Uterus (tissue), 3 donors: ENCODE measurements at regions not wholly inside any gene's neighbourhood (a gene's known extent, or its start where the extent isn't known, plus 50 kb on each side); places are given as distances from the start of the nearest gene placed in this dataset.

Experiments
- DNase-seq, 2 donors: peaks; one replicate each; pipeline ENCODE4 v3.0.0-alpha.2; 2019 to 2020
- H3K27ac ChIP-seq, 2 donors: fragments of 200-600 bp; sonication (generic); 1 replicate in 1 of 2; 2 replicates in 1 of 2; pipeline ENCODE4 v1.5.1; 2016 to 2018
- H3K27me3 ChIP-seq, 2 donors: fragments of 200-600 bp; sonication (generic); one replicate each; pipeline ENCODE4 v1.5.1; 2018 to 2019; ENCODE audit warnings: control low read depth in 1 of 2
- H3K36me3 ChIP-seq, 2 donors: fragments of 200-600 bp; sonication (generic); one replicate each; pipeline ENCODE4 v1.5.1; 2019; ENCODE audit warnings: control low read depth in 1 of 2
- H3K4me1 ChIP-seq, 2 donors: fragments of 200-600 bp; sonication (generic); one replicate each; pipeline ENCODE4 v1.5.1; 2018 to 2019; ENCODE audit warnings: control low read depth in 1 of 2
- H3K4me3 ChIP-seq, 2 donors: fragments of 200-600 bp; sonication (generic); 1 replicate in 1 of 2; 2 replicates in 1 of 2; pipeline ENCODE4 v1.5.1; 2018 to 2019; ENCODE audit warnings: mild to moderate bottlenecking in 1 of 2
- H3K9me3 ChIP-seq, 2 donors: fragments of 200-600 bp; sonication (generic); one replicate each; pipeline ENCODE4 v1.5.1; 2019; ENCODE audit warnings: control low read depth in 1 of 2
- CTCF ChIP-seq, 4 experiments: fragments of 200-600 bp in 2 of 4; fragments of 450-650 bp in 2 of 4; sonication (generic) in 2 of 4; IDR thresholded peaks; one replicate each; pipeline ENCODE4 v1.5.1; 2016 to 2019; ENCODE audit warnings: antibody characterized with exemption in 4 of 4, mild to moderate bottlenecking in 2 of 4, moderate library complexity in 1 of 4
- POLR2A ChIP-seq, 2 donors: fragments of 450-650 bp; IDR thresholded peaks; one replicate each; pipeline ENCODE4 v1.6.1; 2016; ENCODE audit warnings: antibody characterized with exemption in 2 of 2, mild to moderate bottlenecking in 1 of 2, moderate library complexity in 1 of 2
- intact Hi-C: fragments of 100-400 bp; cut with DNase I; formaldehyde crosslinking; loops from one replicate; pipeline ENCODE4 v1.15.1; 2023; ENCODE audit warnings: low total_unique reads
- donor health status: DM: yes; HTN: yes; CAD: no.

DNA sequence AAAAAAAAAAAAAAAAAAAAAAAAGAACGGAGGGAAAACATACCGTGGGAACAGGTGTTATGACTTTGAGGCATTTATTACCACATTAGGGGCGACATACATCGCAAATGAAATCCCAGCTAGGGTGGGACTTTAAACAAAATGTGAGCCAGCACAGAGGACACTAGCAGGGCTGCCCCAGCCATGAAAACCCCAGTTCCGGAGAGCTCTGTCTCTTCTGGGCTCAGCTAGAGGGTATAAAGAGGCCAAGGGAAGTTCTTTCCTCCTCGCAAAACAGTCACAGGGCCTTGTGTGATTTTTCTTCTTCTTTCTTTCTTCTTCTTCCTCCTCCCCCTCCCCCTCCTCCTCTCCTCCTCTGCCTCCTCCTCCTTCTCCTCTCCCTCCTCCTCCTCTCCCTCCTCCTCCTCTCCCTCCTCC is 59.9 kb upstream of the ECHDC3 start:
- H3K4me1 ChIP-seq, result no peaks in the 10 kb centered on the region
- intact Hi-C loops, result no loop called here
- no peaks in the 10 kb centered on the region for H3K36me3 ChIP-seq
- H3K4me3 ChIP-seq, result no peak overlapping the region
- H3K9me3 ChIP-seq, result no peaks in the 10 kb centered on the region
- H3K27me3 ChIP-seq, result no peaks in the 10 kb centered on the region
- no peak for TF ChIP-seq POLR2A (IDR thresholded peaks at IDR 0.05)
- TF ChIP-seq CTCF (IDR thresholded peaks at IDR 0.05), result no peak
- H3K27ac ChIP-seq, result no peak overlapping the region
- no peak for DNase-seq

- intact Hi-C loops, result no loop called here
- Histone ChIP-seq H3K9me3 (no peaks in the 10 kb centered on the region), H3K4me1 (no peaks in the 10 kb centered on the region)
Observed at GRCh38 chr10:11680496-11680895, 61.7 kb upstream of the ECHDC3 start.

DNA sequence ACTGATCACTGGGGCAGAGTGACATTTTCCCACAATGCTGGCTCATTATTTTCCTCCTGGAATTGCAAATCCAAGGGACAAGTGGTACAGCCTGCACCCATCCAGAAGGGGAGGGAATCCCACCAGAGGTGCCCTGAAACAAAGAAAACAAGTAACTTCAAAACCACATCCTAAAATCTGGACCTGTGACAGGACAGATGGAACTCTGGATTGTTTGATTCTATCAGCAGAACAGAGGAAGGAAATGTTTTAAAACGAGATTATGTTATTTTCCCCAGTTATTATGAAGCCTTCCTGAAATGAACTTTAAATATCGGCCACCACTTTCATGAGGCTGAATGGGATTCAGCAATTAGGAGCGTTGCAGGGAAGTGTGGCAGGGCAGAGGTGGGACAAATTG is 62.2 kb upstream of the ECHDC3 start:
- Histone ChIP-seq H3K4me3 (no peak overlapping the region), H3K36me3 (no peaks in the 10 kb centered on the region), H3K27me3 (no peaks in the 10 kb centered on the region), H3K9me3 (no peaks in the 10 kb centered on the region), H3K4me1 (no peaks in the 10 kb centered on the region), H3K27ac (no peak overlapping the region)
- intact Hi-C loops, result no loop called here
- no peak for DNase-seq
- TF ChIP-seq CTCF (IDR thresholded peaks at IDR 0.05) (no peak), POLR2A (IDR thresholded peaks at IDR 0.05) (no peak)

More at GRCh38 chr10:11680496-11680895, 61.7 kb upstream of the ECHDC3 start:
- no peaks in the 10 kb centered on the region for H3K27me3 ChIP-seq
- TF ChIP-seq POLR2A (IDR thresholded peaks at IDR 0.05), result no peak
- no peak for TF ChIP-seq CTCF (IDR thresholded peaks at IDR 0.05)
- DNase-seq, result no peak
- no peak overlapping the region for H3K4me3 ChIP-seq
- H3K27ac ChIP-seq, result no peak overlapping the region
- no peaks in the 10 kb centered on the region for H3K36me3 ChIP-seq

DNA sequence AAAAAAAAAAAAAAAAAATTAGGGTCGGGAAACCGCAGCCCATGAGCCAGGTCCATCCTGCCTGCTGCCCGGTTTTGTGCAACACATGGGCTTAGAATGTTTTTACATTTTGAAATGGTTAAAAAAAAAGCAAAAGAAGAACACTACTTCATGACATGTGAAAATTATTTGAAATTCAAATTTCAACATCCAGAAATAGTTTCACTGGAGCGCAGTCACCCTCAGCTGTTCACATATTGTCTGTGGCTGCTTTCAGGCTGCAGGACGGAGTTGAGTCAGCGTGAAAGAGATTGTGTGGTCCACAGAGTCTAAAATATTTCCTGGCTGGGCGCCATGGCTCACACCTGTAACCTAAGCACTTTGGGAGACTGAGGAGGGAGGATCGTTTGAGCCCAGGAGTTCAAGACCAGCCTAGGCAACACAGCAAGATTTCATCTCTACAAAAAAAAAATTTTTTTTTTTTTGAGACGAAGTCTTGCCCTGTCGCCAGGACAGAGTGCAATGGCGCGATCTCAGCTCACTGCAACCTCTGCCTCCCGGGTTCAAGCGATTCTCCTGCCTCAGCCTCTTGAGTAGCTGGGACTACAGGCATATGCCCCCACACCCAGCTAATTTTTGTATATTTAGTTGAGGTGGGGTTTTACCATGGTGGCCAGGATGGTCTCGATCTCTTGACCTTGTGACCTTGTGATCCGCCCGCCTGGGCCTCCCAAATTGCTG is 63.9 kb upstream of the ECHDC3 start:
- intact Hi-C loops, result no loop called here
- no peaks in the 10 kb centered on the region for H3K27me3 ChIP-seq
- DNase-seq, result no peak

More for the DNA sequence above, 63.9 kb upstream of the ECHDC3 start:
- no peaks in the 10 kb centered on the region for H3K36me3 ChIP-seq
- H3K9me3 ChIP-seq, result no peaks in the 10 kb centered on the region
- TF ChIP-seq POLR2A (IDR thresholded peaks at IDR 0.05) (no peak), CTCF (IDR thresholded peaks at IDR 0.05) (no peak)
- H3K27ac ChIP-seq, result no peak overlapping the region
- H3K4me3 ChIP-seq, result no peak overlapping the region
- H3K4me1 ChIP-seq, result no peaks in the 10 kb centered on the region
